ENCODE measurements at regions not wholly inside any gene's neighbourhood (a gene's known extent, or its start where the extent isn't known, plus 50 kb on each side); places are given as distances from the start of the nearest gene placed in this dataset.

DNA sequence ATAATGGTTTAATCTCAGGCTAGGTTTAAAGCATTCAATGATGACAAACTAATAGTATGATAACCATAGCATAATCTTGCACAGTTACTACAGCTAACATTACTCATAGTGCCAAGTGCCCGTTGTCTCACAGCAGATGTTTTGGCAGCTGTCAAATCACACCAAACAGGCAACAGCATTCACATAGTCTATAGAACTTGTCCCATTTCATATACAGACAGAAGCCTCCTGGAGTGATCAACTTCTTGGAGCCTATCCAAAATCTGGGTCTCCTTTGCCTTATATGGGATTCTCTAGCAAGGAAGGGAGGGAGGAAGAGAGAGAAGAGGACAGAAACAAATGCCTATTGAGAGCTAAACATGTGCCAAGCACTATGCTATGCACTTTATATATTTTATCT lies 250.6 kb upstream of the ZP4 start:
- Histone ChIP-seq H3K27ac (no peak overlapping the region), H3K9ac (no peak overlapping the region), H3K4me1 (no peaks in the 10 kb centered on the region), H3K9me3 (replicated peaks in 1 of 11) (no peaks in the 10 kb centered on the region), H3K27me3 (no peaks in the 10 kb centered on the region), H3K4me3 (no peak overlapping the region), H3K4me2 (no peak overlapping the region), H4K20me1 (no peaks in the 10 kb centered on the region), H3K36me3 (no peaks in the 10 kb centered on the region)
- TF ChIP-seq Cebpa-rat (IDR thresholded peaks at IDR 0.05): no peak

DNA sequence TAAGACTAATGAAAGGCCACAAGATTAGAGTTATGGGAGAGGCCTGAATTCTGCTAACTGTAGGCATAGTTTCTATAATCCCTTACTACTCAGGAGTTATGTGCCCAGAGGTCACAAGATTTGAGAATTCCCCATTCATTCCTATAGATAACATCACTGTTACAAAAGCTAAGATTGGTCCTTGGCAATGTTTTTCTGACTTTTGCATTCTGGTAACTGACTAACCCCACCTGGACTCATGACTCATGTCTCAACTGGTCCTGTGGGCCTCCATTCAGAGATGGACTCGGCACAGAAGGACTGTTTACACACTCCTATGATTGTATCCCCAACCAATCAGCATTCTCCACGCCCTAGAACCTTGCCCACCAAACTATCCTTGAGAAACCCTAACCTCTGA lies 249.0 kb upstream of the ZP4 start:
- Histone ChIP-seq H3K4me1 (no peaks in the 10 kb centered on the region), H4K20me1 (no peaks in the 10 kb centered on the region), H3K27ac (no peak overlapping the region), H3K4me3 (no peak overlapping the region), H3K4me2 (no peak overlapping the region), H3K36me3 (no peaks in the 10 kb centered on the region), H3K9me3 (replicated peaks in 1 of 11) (no peaks in the 10 kb centered on the region), H3K9ac (no peak overlapping the region), H3K27me3 (no peaks in the 10 kb centered on the region)
- TF ChIP-seq Cebpa-rat (IDR thresholded peaks at IDR 0.05): no peak

DNA sequence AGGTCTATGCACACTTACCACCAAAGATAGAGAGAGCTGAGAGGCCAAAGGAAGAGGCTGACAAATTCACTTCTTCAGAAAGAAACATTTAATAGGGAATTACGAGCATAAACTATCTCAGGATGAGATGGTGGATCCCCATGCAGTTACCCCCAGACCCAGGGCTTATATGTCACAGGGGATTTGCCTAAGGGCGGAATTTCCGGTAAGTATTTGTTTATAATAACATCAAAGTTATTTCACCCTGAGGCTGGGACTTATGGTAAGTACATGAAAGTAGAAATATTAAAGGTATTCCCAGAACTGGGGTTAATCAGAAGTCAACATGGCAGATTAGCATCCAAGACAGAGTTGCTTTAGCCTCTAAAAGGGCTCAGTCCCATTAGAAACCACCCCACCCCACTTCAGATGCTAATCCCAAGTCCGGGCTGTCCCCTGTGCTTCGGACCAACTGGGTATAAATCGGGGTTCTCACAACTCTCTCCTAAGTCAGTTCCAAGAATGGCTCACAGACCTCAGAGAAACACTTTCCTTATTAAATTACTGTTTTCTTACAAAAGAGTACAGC lies 247.4 kb upstream of the ZP4 start:
- no peaks in the 10 kb centered on the region for H4K20me1 ChIP-seq
- H3K36me3 ChIP-seq: no peaks in the 10 kb centered on the region
- H3K9ac ChIP-seq: no peak overlapping the region
- no peak overlapping the region for H3K27ac ChIP-seq
- no peak overlapping the region for H3K4me3 ChIP-seq
- no peak overlapping the region for H3K4me2 ChIP-seq
- no peaks in the 10 kb centered on the region for H3K4me1 ChIP-seq
- H3K27me3 ChIP-seq: no peaks in the 10 kb centered on the region
- H3K9me3 ChIP-seq (replicated peaks in 1 of 11): no peaks in the 10 kb centered on the region
- no peak for TF ChIP-seq Cebpa-rat (IDR thresholded peaks at IDR 0.05)

DNA sequence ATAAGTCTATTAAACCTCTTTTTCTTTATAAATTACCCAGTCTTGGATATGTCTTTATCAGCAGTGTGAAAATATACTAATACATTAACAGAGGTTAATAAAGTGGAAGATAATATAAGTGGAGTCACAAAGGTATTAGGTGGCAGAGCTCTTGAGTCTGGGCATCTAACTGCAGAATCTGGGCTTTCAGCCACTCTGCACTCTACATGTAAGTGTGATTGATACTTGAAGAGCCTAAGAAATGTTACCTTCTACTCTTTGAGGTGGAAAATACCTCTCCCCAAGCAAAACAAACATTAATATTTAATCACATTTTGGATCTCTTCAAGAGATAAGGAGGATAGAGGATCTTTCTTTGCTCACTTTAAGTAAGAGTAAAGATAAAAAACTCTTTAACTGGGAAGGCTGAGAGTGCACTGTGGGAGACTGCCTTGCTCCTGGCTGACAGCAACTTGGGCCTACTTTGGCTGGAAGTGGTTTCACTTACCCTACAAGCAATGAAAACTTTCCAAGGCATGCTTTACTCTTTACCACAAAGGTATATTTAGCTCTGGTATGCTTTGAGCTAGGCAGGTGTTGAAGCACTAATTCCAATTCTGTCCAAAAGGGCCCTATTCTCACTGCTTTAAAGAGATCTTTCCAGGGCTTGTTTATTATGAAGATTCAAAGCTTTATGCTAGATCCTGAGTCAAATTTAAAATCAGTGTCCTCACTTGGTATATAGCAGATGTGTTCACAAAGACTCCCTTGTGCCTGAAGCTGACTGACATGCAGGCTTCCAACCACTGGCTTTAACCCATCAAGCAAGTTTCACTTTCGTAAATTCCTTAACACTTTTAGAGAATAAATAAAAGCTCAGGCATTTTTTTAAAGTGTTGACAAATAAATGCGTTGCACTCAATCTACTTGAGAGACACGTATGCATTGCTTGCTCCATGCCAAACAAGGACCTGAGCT lies 245.3 kb upstream of the ZP4 start:
- no peak overlapping the region for H3K4me2 ChIP-seq
- no peak overlapping the region for H3K27ac ChIP-seq
- H3K4me1 ChIP-seq: no peaks in the 10 kb centered on the region
- no peaks in the 10 kb centered on the region for H3K36me3 ChIP-seq
- H3K9ac ChIP-seq: no peak overlapping the region
- H3K4me3 ChIP-seq: no peak overlapping the region
- TF ChIP-seq Cebpa-rat (IDR thresholded peaks at IDR 0.05): no peak
- H3K27me3 ChIP-seq: no peaks in the 10 kb centered on the region
- no peaks in the 10 kb centered on the region for H3K9me3 ChIP-seq (replicated peaks in 1 of 11)
- H4K20me1 ChIP-seq: no peaks in the 10 kb centered on the region

DNA sequence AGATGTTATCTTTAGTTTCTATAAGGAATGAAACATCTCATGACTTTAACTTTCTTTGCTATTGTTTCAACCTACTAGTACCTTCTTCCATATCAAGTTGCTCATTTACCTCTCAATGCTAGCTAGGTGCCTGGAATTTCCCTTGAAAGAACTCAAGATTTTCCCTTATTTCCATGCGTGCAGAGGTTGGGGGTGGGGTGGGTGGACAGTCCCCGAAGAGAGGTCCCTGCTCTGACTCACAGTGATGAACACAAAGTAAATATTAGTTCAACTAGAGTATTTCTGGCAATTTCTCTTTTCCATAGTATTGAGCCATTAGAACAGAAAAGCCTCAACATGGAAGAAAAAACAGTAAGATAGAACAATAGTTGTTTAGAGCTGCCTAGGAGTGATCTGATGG lies 239.0 kb upstream of the ZP4 start:
- Histone ChIP-seq H3K36me3 (no peaks in the 10 kb centered on the region), H3K27me3 (no peaks in the 10 kb centered on the region), H3K9ac (no peak overlapping the region), H4K20me1 (no peaks in the 10 kb centered on the region), H3K4me3 (no peak overlapping the region), H3K4me2 (no peak overlapping the region), H3K4me1 (peaks cover 0 to 5% (median 0%) of the 10 kb centered on the region in 10 experiments; a peak in 1 of 20 replicates), H3K9me3 (replicated peaks in 1 of 11) (no peaks in the 10 kb centered on the region), H3K27ac (no peak overlapping the region)
- TF ChIP-seq Cebpa-rat (IDR thresholded peaks at IDR 0.05): no peak

DNA sequence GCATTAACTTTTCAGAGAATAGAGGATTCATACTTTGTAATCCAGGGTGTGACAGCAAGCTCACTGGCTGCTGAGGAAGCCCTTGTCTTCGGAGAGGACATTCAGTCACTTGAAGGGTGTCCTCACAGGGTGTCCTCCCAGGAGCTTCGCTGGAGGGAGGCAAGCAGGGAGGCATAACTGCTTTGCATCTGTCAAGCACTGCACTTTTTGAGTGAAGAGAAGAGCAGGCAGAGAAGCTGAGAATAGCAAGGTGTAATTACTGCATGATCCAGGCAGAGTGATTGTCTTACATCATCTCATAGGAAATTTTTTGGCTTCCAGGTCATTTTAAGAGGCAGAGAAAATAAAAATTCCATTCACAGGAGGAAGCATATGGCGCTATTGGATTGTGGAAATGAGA lies 232.5 kb upstream of the ZP4 start:
- Histone ChIP-seq H3K27me3 (no peaks in the 10 kb centered on the region), H3K27ac (no peak overlapping the region), H3K9ac (no peak overlapping the region), H3K9me3 (replicated peaks in 1 of 11) (no peaks in the 10 kb centered on the region), H3K4me3 (no peak overlapping the region), H3K4me1 (no peaks in the 10 kb centered on the region), H4K20me1 (no peaks in the 10 kb centered on the region), H3K4me2 (no peak overlapping the region), H3K36me3 (no peaks in the 10 kb centered on the region)
- TF ChIP-seq Cebpa-rat (IDR thresholded peaks at IDR 0.05): no peak

DNA sequence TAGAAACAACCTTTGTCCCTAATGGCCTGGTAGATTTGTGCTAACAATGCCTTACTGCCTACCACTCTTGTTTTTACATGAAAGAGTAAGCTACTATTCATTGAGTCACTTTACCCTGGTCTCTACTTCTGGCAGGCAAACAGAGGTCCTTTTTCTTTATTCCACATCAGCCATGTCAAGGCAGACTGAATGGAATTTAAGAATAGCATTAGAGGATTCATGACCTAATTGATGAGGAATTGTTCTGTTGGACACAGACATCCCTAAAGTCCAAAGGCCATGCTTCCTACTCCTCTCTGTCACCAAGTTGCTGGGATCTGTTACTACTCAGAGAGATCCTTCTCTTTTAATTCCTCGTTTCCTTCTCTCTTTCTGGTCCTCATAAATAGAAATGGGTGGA lies 229.1 kb upstream of the ZP4 start:
- H3K4me3 ChIP-seq: no peak overlapping the region
- H3K27ac ChIP-seq: no peak overlapping the region
- H3K4me1 ChIP-seq: no peaks in the 10 kb centered on the region
- no peaks in the 10 kb centered on the region for H3K36me3 ChIP-seq
- H3K4me2 ChIP-seq: no peak overlapping the region
- no peaks in the 10 kb centered on the region for H4K20me1 ChIP-seq
- no peak overlapping the region for H3K9ac ChIP-seq
- H3K9me3 ChIP-seq (replicated peaks in 1 of 11): no peaks in the 10 kb centered on the region
- H3K27me3 ChIP-seq: no peaks in the 10 kb centered on the region
- TF ChIP-seq Cebpa-rat (IDR thresholded peaks at IDR 0.05): no peak

DNA sequence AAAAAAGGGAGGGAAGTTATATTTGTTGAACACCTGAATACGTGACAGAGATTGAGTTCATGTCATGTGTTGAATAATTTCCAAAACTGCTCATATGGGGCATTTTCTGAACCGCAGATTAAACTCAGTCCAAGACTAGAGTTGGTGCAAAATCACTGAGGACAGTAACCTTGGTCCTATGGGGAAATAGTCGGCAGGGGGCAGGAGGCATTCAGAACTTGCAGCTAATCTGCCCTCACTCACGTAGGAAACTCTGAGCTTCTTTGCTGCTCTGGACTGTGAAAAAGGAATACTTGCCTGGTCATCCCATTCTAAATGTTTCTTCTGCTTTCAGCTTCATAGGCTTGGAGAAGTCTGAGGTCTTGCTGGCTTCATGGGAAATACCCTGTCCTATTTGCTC lies 228.3 kb upstream of the ZP4 start:
- H3K27ac ChIP-seq: no peak overlapping the region
- no peak for TF ChIP-seq Cebpa-rat (IDR thresholded peaks at IDR 0.05)
- H3K9me3 ChIP-seq (replicated peaks in 1 of 11): no peaks in the 10 kb centered on the region
- no peaks in the 10 kb centered on the region for H4K20me1 ChIP-seq
- no peaks in the 10 kb centered on the region for H3K27me3 ChIP-seq
- no peak overlapping the region for H3K4me2 ChIP-seq
- no peaks in the 10 kb centered on the region for H3K36me3 ChIP-seq
- H3K4me3 ChIP-seq: no peak overlapping the region
- H3K9ac ChIP-seq: no peak overlapping the region
- no peaks in the 10 kb centered on the region for H3K4me1 ChIP-seq

DNA sequence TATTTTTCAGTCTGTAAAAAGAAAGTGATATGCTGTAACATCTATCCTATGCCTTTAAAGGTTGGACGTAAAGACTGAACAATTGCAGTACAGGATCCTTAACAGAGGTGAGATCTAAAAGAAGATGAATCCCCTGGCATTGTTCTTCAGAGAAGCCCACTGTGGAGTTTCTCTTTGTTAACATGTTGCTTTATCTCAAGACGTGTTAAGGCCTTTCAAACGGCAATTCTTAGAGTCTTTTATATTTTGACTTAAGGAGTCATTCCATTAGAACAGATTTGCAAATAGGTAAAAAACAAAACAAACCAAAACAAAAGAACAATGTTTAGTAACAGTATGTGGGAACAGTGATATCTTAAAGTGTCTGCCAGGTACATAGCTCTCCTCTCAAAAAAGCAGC lies 225.1 kb upstream of the ZP4 start:
- Histone ChIP-seq H3K9me3 (replicated peaks in 1 of 11) (no peaks in the 10 kb centered on the region), H3K27me3 (no peaks in the 10 kb centered on the region), H4K20me1 (no peaks in the 10 kb centered on the region), H3K4me1 (no peaks in the 10 kb centered on the region), H3K36me3 (no peaks in the 10 kb centered on the region), H3K9ac (no peak overlapping the region), H3K27ac (no peak overlapping the region), H3K4me3 (no peak overlapping the region), H3K4me2 (no peak overlapping the region)
- TF ChIP-seq Cebpa-rat (IDR thresholded peaks at IDR 0.05): no peak
